ENCODE measurements at regions not wholly inside any gene's neighbourhood (a gene's known extent, or its start where the extent isn't known, plus 50 kb on each side); places are given as distances from the start of the nearest gene placed in this dataset.

GRCh38 chr10:89122433-89123051 lies 84.6 kb downstream of the CH25H start:
- Histone ChIP-seq H4K20me1 (ENCODE audit: insufficient read depth) (no peaks in the 10 kb centered on the region), H3K4me1 (ENCODE audit: control insufficient read depth in 1 of 2, insufficient read depth in 2 of 2, low read depth in 1 of 2, low read length in 1 of 2) (no peaks in the 10 kb centered on the region; a peak in 1 of 4 replicates), H3K36me3 (replicated peaks in 1 of 2; ENCODE audit: control insufficient read depth in 1 of 2, insufficient read depth in 2 of 2, low read length in 1 of 2) (no peaks in the 10 kb centered on the region), H3K4me3 (ENCODE audit: low read depth in 2 of 2, low read length in 1 of 2) (no peak overlapping the region), H2AFZ (ENCODE audit: low read depth) (no peak overlapping the region), H3K27ac (ENCODE audit: low read depth in 2 of 2, low read length in 1 of 2) (no peak overlapping the region), H3K9me2 (no peaks in the 10 kb centered on the region), H3K79me2 (ENCODE audit: insufficient read depth) (no peaks in the 10 kb centered on the region), H3K4me2 (no peak overlapping the region), H3F3A (replicated peaks; ENCODE audit: insufficient read depth) (no peaks in the 10 kb centered on the region), H3K27me3 (ENCODE audit: insufficient read depth) (no peaks in the 10 kb centered on the region), H3K9ac (no peak overlapping the region), H3K9me3 (no peaks in the 10 kb centered on the region)
- ChIA-PET CTCF (no interaction called here), POLR2A (no interaction called here)
- WGBS (ENCODE audit: low lambda C conversion rate): 55% methylated on average over 4 of the region's 4 CpGs
- TF ChIP-seq EZH2phosphoT487 (IDR thresholded peaks at IDR 0.05; ENCODE audit: borderline replicate concordance, low read depth): no peak
- TF ChIP-seq ELF1 (IDR thresholded peaks at IDR 0.05): no peak
- no peak for TF ChIP-seq SMC3 (IDR thresholded peaks at IDR 0.05; ENCODE audit: low read depth, low read length)
- TF ChIP-seq RCOR1 (IDR thresholded peaks at IDR 0.05; ENCODE audit: low read length): no peak
- no peak for TF ChIP-seq MEF2A (IDR thresholded peaks at IDR 0.05; ENCODE audit: borderline replicate concordance, low read depth)
- TF ChIP-seq, protein P1, sequence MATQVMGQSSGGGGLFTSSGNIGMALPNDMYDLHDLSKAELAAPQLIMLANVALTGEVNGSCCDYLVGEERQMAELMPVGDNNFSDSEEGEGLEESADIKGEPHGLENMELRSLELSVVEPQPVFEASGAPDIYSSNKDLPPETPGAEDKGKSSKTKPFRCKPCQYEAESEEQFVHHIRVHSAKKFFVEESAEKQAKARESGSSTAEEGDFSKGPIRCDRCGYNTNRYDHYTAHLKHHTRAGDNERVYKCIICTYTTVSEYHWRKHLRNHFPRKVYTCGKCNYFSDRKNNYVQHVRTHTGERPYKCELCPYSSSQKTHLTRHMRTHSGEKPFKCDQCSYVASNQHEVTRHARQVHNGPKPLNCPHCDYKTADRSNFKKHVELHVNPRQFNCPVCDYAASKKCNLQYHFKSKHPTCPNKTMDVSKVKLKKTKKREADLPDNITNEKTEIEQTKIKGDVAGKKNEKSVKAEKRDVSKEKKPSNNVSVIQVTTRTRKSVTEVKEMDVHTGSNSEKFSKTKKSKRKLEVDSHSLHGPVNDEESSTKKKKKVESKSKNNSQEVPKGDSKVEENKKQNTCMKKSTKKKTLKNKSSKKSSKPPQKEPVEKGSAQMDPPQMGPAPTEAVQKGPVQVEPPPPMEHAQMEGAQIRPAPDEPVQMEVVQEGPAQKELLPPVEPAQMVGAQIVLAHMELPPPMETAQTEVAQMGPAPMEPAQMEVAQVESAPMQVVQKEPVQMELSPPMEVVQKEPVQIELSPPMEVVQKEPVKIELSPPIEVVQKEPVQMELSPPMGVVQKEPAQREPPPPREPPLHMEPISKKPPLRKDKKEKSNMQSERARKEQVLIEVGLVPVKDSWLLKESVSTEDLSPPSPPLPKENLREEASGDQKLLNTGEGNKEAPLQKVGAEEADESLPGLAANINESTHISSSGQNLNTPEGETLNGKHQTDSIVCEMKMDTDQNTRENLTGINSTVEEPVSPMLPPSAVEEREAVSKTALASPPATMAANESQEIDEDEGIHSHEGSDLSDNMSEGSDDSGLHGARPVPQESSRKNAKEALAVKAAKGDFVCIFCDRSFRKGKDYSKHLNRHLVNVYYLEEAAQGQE (IDR thresholded peaks at IDR 0.05; ENCODE audit: low read depth, low read length): no peak
- no peak for TF ChIP-seq PBX3 (IDR thresholded peaks at IDR 0.05)
- no peak for TF ChIP-seq POLR2AphosphoS5 (IDR thresholded peaks at IDR 0.05; ENCODE audit: low read depth, low read length)
- TF ChIP-seq MXI1 (IDR thresholded peaks at IDR 0.05; ENCODE audit: low read depth, low read length): no peak
- TF ChIP-seq TAF1 (IDR thresholded peaks at IDR 0.05; ENCODE audit: borderline replicate concordance, low read depth, low read length): no peak
- no peak for TF ChIP-seq NRF1 (IDR thresholded peaks at IDR 0.05; ENCODE audit: low read depth, low read length)
- no peak for TF ChIP-seq TEAD4 (IDR thresholded peaks at IDR 0.05; ENCODE audit: borderline replicate concordance, insufficient read depth)
- no peak for TF ChIP-seq JUND (IDR thresholded peaks at IDR 0.05)
- DNase-seq: no peak

DNA sequence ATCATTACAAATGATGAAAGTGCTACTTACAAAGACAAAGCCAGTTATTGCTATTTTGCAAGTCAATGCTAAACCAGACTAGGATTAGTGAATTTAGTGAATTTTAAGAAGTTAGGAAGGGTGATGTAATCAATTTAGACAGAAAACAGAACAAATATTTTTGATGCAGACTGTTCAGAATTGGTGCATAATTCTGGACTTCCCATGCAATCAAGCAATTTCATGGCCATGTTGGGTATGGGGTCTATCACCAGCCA lies 85.4 kb downstream of the CH25H start:
- H3K9me2 ChIP-seq: no peaks in the 10 kb centered on the region
- no peak overlapping the region for H3K4me2 ChIP-seq
- H3K79me2 ChIP-seq (ENCODE audit: insufficient read depth): no peaks in the 10 kb centered on the region
- DNase-seq: no peak
- no peaks in the 10 kb centered on the region for H3K27me3 ChIP-seq (ENCODE audit: insufficient read depth)
- ChIA-PET CTCF (no interaction called here), POLR2A (no interaction called here)
- no peaks in the 10 kb centered on the region for H3F3A ChIP-seq (replicated peaks; ENCODE audit: insufficient read depth)
- peaks cover 0 to 6% of the 10 kb centered on the region in 2 experiments; a peak in 1 of 4 replicates for H3K4me1 ChIP-seq (ENCODE audit: control insufficient read depth in 1 of 2, insufficient read depth in 2 of 2, low read depth in 1 of 2, low read length in 1 of 2)
- TF ChIP-seq GABPA (IDR thresholded peaks at IDR 0.05; ENCODE audit: low read depth) (no peak), RCOR1 (IDR thresholded peaks at IDR 0.05; ENCODE audit: low read length) (no peak), RAD21 (IDR thresholded peaks at IDR 0.05; ENCODE audit: low read length) (no peak), CHD2 (IDR thresholded peaks at IDR 0.05; ENCODE audit: low read length, partially characterized antibody) (no peak), MXI1 (IDR thresholded peaks at IDR 0.05; ENCODE audit: low read depth, low read length) (no peak), EZH2phosphoT487 (IDR thresholded peaks at IDR 0.05; ENCODE audit: borderline replicate concordance, low read depth) (no peak), YY1 (IDR thresholded peaks at IDR 0.05; ENCODE audit: low read depth) (no peak), RXRA (IDR thresholded peaks at IDR 0.05; ENCODE audit: borderline replicate concordance, low read depth) (no peak), TEAD4 (IDR thresholded peaks at IDR 0.05; ENCODE audit: borderline replicate concordance, insufficient read depth) (no peak), POLR2AphosphoS5 (IDR thresholded peaks at IDR 0.05; ENCODE audit: low read depth, low read length) (no peak), EP300 (IDR thresholded peaks at IDR 0.05; ENCODE audit: borderline replicate concordance in 1 of 2, low read depth in 1 of 2, low read length in 1 of 2) (no peak), NFIC (IDR thresholded peaks at IDR 0.05; ENCODE audit: borderline replicate concordance) (no peak)
- TF ChIP-seq, protein P2, sequence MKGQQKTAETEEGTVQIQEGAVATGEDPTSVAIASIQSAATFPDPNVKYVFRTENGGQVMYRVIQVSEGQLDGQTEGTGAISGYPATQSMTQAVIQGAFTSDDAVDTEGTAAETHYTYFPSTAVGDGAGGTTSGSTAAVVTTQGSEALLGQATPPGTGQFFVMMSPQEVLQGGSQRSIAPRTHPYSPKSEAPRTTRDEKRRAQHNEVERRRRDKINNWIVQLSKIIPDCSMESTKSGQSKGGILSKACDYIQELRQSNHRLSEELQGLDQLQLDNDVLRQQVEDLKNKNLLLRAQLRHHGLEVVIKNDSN (IDR thresholded peaks at IDR 0.05; ENCODE audit: borderline replicate concordance, low read depth): no peak
- no peaks in the 10 kb centered on the region for H4K20me1 ChIP-seq (ENCODE audit: insufficient read depth)
- no peaks in the 10 kb centered on the region for H3K36me3 ChIP-seq (replicated peaks in 1 of 2; ENCODE audit: control insufficient read depth in 1 of 2, insufficient read depth in 2 of 2, low read length in 1 of 2)
- H3K4me3 ChIP-seq (ENCODE audit: low read depth in 2 of 2, low read length in 1 of 2): no peak overlapping the region
- H3K9me3 ChIP-seq: no peaks in the 10 kb centered on the region
- H2AFZ ChIP-seq (ENCODE audit: low read depth): no peak overlapping the region
- no peak overlapping the region for H3K9ac ChIP-seq
- no peak overlapping the region for H3K27ac ChIP-seq (ENCODE audit: low read depth in 2 of 2, low read length in 1 of 2)

Data from SK-N-SH (cell line).